ENCODE measurements at regions not wholly inside any gene's neighbourhood (a gene's known extent, or its start where the extent isn't known, plus 50 kb on each side); places are given as distances from the start of the nearest gene placed in this dataset.

DNA sequence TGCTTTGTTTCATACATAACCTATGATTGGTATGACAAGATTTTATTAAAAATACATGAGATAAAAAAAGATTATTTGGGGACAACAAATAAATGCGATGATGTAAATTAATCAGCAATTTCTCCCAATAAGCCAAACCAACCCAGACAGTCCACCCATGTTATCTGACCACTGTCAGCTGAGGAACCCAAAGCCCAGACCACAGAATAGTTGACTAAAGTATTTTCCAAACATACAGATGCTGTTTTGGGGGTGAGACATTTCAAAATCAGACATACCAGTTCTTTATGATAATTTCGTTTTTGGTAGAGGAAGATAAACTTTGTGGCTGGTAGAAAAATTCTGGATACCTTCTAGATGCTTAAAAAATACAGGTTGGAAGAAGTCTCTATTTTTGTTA is 650.8 kb upstream of the FAM241A start:
- H3K9me3 ChIP-seq (ENCODE audit: low read length), result no peaks in the 10 kb centered on the region
- intact Hi-C loops (cut with micrococcal nuclease; ENCODE audit: unreplicated experiment), result no loop called here
- CTCF ChIA-PET (ENCODE audit: unreplicated experiment), result no interaction called here
- no peak overlapping the region for H3K4me2 ChIP-seq (ENCODE audit: low read length)
- no peak overlapping the region for H3K27ac ChIP-seq (ENCODE audit: low read depth, low read length, poor library complexity, severe bottlenecking)
- H3K4me3 ChIP-seq (ENCODE audit: low read depth, low read length, poor library complexity, severe bottlenecking), result no peak overlapping the region
- POLR2A ChIA-PET, result no interaction called here
- no peak for DNase-seq (ENCODE audit: low spot score)
- H3K79me2 ChIP-seq (ENCODE audit: insufficient read depth, low read depth, low read length), result no peaks in the 10 kb centered on the region
- no peaks in the 10 kb centered on the region for H3K9me2 ChIP-seq (ENCODE audit: insufficient read depth, low read length)
- H2AFZ ChIP-seq (ENCODE audit: low read length), result no peak overlapping the region
- no peak for TF ChIP-seq EZH2phosphoT487 (IDR thresholded peaks at IDR 0.05; ENCODE audit: borderline replicate concordance, low read depth, low read length)
- TF ChIP-seq, protein P1, sequence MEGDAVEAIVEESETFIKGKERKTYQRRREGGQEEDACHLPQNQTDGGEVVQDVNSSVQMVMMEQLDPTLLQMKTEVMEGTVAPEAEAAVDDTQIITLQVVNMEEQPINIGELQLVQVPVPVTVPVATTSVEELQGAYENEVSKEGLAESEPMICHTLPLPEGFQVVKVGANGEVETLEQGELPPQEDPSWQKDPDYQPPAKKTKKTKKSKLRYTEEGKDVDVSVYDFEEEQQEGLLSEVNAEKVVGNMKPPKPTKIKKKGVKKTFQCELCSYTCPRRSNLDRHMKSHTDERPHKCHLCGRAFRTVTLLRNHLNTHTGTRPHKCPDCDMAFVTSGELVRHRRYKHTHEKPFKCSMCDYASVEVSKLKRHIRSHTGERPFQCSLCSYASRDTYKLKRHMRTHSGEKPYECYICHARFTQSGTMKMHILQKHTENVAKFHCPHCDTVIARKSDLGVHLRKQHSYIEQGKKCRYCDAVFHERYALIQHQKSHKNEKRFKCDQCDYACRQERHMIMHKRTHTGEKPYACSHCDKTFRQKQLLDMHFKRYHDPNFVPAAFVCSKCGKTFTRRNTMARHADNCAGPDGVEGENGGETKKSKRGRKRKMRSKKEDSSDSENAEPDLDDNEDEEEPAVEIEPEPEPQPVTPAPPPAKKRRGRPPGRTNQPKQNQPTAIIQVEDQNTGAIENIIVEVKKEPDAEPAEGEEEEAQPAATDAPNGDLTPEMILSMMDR (conservative IDR thresholded peaks at IDR 0.05; ENCODE audit: low read length), result no peak
- H3K4me1 ChIP-seq (ENCODE audit: insufficient read depth, low read length, poor library complexity, severe bottlenecking), result no peaks in the 10 kb centered on the region
- H4K20me1 ChIP-seq (ENCODE audit: insufficient read depth, low read length), result no peaks in the 10 kb centered on the region
- no peaks in the 10 kb centered on the region for H3K36me3 ChIP-seq (ENCODE audit: insufficient read depth, low read length)
- no TSS peak for BruUV-seq (replicated peaks)

DNA sequence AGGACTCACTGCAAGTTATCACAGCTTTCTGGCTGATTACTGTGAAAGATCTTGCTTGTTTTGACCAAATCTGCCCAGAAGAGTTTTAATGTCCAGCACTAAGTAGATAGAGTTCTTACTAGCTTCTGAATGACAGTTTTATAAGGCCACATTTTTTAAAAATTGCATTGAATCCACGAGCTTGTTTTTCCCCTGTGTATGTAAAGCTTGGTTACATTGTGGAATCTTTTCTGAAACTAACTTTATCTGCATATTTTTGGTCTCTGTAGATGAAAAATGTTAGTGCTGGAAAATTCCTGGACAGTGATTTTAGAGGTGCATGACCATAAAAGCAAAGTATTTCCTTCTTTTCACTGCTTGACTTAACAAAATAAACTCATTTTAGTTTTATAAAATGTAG is 650.3 kb upstream of the FAM241A start:
- no peaks in the 10 kb centered on the region for H3K9me2 ChIP-seq (ENCODE audit: insufficient read depth, low read length)
- intact Hi-C loops (cut with micrococcal nuclease; ENCODE audit: unreplicated experiment), result no loop called here
- BruUV-seq (replicated peaks), result no TSS peak
- TF ChIP-seq, protein P1 (conservative IDR thresholded peaks at IDR 0.05; ENCODE audit: low read length), result no peak
- no peak for TF ChIP-seq EZH2phosphoT487 (IDR thresholded peaks at IDR 0.05; ENCODE audit: borderline replicate concordance, low read depth, low read length)
- no peak overlapping the region for H3K27ac ChIP-seq (ENCODE audit: low read depth, low read length, poor library complexity, severe bottlenecking)
- no peak overlapping the region for H3K4me3 ChIP-seq (ENCODE audit: low read depth, low read length, poor library complexity, severe bottlenecking)
- CTCF ChIA-PET (ENCODE audit: unreplicated experiment), result no interaction called here
- H3K79me2 ChIP-seq (ENCODE audit: insufficient read depth, low read depth, low read length), result no peaks in the 10 kb centered on the region
- no peak for DNase-seq (ENCODE audit: low spot score)
- H4K20me1 ChIP-seq (ENCODE audit: insufficient read depth, low read length), result no peaks in the 10 kb centered on the region
- POLR2A ChIA-PET, result no interaction called here
- no peak overlapping the region for H2AFZ ChIP-seq (ENCODE audit: low read length)
- no peak overlapping the region for H3K4me2 ChIP-seq (ENCODE audit: low read length)
- H3K36me3 ChIP-seq (ENCODE audit: insufficient read depth, low read length), result no peaks in the 10 kb centered on the region
- no peaks in the 10 kb centered on the region for H3K4me1 ChIP-seq (ENCODE audit: insufficient read depth, low read length, poor library complexity, severe bottlenecking)
- no peaks in the 10 kb centered on the region for H3K9me3 ChIP-seq (ENCODE audit: low read length)

- Histone ChIP-seq H2AFZ (ENCODE audit: low read length) (no peak overlapping the region), H3K79me2 (ENCODE audit: insufficient read depth, low read depth, low read length) (no peaks in the 10 kb centered on the region), H3K27ac (ENCODE audit: low read depth, low read length, poor library complexity, severe bottlenecking) (no peak overlapping the region), H3K36me3 (ENCODE audit: insufficient read depth, low read length) (no peaks in the 10 kb centered on the region), H3K9me2 (ENCODE audit: insufficient read depth, low read length) (no peaks in the 10 kb centered on the region), H3K4me2 (ENCODE audit: low read length) (no peak overlapping the region), H3K4me1 (ENCODE audit: insufficient read depth, low read length, poor library complexity, severe bottlenecking) (no peaks in the 10 kb centered on the region), H3K9me3 (ENCODE audit: low read length) (no peaks in the 10 kb centered on the region), H3K4me3 (ENCODE audit: low read depth, low read length, poor library complexity, severe bottlenecking) (no peak overlapping the region), H4K20me1 (ENCODE audit: insufficient read depth, low read length) (no peaks in the 10 kb centered on the region)
- CTCF ChIA-PET (ENCODE audit: unreplicated experiment), result no interaction called here
- intact Hi-C loops (cut with micrococcal nuclease; ENCODE audit: unreplicated experiment), result no loop called here
- DNase-seq (ENCODE audit: low spot score), result no peak
- TF ChIP-seq, protein P1 (conservative IDR thresholded peaks at IDR 0.05; ENCODE audit: low read length), result no peak
- TF ChIP-seq EZH2phosphoT487 (IDR thresholded peaks at IDR 0.05; ENCODE audit: borderline replicate concordance, low read depth, low read length), result no peak
- BruUV-seq (replicated peaks), result no TSS peak
- POLR2A ChIA-PET, result no interaction called here
Measured at GRCh38 chr4:111499291-111499690, 646.0 kb upstream of the FAM241A start.

All from OCI-LY7 (cell line).